H1 (cell line): ENCODE measurements at regions not wholly inside any gene's neighbourhood (a gene's known extent, or its start where the extent isn't known, plus 50 kb on each side); places are given as distances from the start of the nearest gene placed in this dataset.

Experiments
- BCL11A ChIP-seq, 2 experiments: IDR thresholded peaks; one replicate each; pipeline ENCODE4 v1.6.1; 2011; ENCODE audit warnings: low read depth in 2 of 2, low read length in 2 of 2, mild to moderate bottlenecking in 2 of 2
- MAFK ChIP-seq: IDR thresholded peaks from 2 replicates; pipeline ENCODE4 v1.6.1; 2012; ENCODE audit warnings: low read depth, mild to moderate bottlenecking, improper control_type of control experiment, low read length
- SIRT6 ChIP-seq: IDR thresholded peaks from one replicate; pipeline ENCODE4 v1.7.1; 2012; ENCODE audit warnings: low read length, inconsistent platforms
- TF ChIP-seq, protein P1 (sequence below): fragments of 300-600 bp; sonication (generic); IDR thresholded peaks from 2 replicates; pipeline ENCODE4 v1.7.1; 2012; ENCODE audit warnings: low read length, moderate library complexity, mild to moderate bottlenecking, inconsistent platforms; ENCODE audit not compliant: insufficient replicate concordance

DNA sequence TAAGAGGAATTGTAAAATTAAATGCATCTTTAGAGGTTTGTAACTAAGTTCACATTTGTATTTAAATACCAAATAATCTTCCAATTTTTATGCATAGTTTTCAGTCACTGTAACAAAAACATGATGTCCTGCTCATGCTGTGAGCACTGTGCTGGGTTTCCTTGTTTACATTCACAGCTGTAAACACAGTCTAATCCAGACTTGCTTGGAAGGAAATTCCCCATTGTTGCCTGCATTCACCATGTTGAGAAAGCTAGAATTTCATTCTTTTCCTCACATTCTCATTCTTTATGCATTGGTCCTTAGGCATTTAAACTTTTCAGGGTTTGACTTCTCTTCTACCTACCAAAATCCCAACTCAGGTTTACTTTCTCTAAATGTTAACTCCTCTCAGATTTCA, 242.0 kb upstream of the TBX18 start (continued):
- TF ChIP-seq, protein P1, sequence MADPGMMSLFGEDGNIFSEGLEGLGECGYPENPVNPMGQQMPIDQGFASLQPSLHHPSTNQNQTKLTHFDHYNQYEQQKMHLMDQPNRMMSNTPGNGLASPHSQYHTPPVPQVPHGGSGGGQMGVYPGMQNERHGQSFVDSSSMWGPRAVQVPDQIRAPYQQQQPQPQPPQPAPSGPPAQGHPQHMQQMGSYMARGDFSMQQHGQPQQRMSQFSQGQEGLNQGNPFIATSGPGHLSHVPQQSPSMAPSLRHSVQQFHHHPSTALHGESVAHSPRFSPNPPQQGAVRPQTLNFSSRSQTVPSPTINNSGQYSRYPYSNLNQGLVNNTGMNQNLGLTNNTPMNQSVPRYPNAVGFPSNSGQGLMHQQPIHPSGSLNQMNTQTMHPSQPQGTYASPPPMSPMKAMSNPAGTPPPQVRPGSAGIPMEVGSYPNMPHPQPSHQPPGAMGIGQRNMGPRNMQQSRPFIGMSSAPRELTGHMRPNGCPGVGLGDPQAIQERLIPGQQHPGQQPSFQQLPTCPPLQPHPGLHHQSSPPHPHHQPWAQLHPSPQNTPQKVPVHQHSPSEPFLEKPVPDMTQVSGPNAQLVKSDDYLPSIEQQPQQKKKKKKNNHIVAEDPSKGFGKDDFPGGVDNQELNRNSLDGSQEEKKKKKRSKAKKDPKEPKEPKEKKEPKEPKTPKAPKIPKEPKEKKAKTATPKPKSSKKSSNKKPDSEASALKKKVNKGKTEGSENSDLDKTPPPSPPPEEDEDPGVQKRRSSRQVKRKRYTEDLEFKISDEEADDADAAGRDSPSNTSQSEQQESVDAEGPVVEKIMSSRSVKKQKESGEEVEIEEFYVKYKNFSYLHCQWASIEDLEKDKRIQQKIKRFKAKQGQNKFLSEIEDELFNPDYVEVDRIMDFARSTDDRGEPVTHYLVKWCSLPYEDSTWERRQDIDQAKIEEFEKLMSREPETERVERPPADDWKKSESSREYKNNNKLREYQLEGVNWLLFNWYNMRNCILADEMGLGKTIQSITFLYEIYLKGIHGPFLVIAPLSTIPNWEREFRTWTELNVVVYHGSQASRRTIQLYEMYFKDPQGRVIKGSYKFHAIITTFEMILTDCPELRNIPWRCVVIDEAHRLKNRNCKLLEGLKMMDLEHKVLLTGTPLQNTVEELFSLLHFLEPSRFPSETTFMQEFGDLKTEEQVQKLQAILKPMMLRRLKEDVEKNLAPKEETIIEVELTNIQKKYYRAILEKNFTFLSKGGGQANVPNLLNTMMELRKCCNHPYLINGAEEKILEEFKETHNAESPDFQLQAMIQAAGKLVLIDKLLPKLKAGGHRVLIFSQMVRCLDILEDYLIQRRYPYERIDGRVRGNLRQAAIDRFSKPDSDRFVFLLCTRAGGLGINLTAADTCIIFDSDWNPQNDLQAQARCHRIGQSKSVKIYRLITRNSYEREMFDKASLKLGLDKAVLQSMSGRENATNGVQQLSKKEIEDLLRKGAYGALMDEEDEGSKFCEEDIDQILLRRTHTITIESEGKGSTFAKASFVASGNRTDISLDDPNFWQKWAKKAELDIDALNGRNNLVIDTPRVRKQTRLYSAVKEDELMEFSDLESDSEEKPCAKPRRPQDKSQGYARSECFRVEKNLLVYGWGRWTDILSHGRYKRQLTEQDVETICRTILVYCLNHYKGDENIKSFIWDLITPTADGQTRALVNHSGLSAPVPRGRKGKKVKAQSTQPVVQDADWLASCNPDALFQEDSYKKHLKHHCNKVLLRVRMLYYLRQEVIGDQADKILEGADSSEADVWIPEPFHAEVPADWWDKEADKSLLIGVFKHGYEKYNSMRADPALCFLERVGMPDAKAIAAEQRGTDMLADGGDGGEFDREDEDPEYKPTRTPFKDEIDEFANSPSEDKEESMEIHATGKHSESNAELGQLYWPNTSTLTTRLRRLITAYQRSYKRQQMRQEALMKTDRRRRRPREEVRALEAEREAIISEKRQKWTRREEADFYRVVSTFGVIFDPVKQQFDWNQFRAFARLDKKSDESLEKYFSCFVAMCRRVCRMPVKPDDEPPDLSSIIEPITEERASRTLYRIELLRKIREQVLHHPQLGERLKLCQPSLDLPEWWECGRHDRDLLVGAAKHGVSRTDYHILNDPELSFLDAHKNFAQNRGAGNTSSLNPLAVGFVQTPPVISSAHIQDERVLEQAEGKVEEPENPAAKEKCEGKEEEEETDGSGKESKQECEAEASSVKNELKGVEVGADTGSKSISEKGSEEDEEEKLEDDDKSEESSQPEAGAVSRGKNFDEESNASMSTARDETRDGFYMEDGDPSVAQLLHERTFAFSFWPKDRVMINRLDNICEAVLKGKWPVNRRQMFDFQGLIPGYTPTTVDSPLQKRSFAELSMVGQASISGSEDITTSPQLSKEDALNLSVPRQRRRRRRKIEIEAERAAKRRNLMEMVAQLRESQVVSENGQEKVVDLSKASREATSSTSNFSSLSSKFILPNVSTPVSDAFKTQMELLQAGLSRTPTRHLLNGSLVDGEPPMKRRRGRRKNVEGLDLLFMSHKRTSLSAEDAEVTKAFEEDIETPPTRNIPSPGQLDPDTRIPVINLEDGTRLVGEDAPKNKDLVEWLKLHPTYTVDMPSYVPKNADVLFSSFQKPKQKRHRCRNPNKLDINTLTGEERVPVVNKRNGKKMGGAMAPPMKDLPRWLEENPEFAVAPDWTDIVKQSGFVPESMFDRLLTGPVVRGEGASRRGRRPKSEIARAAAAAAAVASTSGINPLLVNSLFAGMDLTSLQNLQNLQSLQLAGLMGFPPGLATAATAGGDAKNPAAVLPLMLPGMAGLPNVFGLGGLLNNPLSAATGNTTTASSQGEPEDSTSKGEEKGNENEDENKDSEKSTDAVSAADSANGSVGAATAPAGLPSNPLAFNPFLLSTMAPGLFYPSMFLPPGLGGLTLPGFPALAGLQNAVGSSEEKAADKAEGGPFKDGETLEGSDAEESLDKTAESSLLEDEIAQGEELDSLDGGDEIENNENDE = peak; percentile 59
- TF ChIP-seq BCL11A (IDR thresholded peaks at IDR 0.05; ENCODE audit: low read depth in 2 of 2, low read length in 2 of 2) (peak in 1 of 2 experiments; percentile 47), SIRT6 (no peak), MAFK (no peak)
